Nephron (organoid): ENCODE measurements at regions not wholly inside any gene's neighbourhood (a gene's known extent, or its start where the extent isn't known, plus 50 kb on each side); places are given as distances from the start of the nearest gene placed in this dataset.
"Not testable (repeated sequence)": the region's sequence is repeated elsewhere in the genome, so short reads cannot be mapped to it uniquely, and the experiment has no call there.

Source experiments
- H3K27ac Mint-ChIP-seq, 3 experiments: 2 replicates each; pipeline ENCODE4 v1.8.0; 2020; ENCODE audit warnings: mixed read lengths in 3 of 3, mild to moderate bottlenecking in 2 of 3, moderate library complexity in 1 of 3
- H3K27me3 Mint-ChIP-seq: 2 replicates; pipeline ENCODE4 v1.8.0; 2021; ENCODE audit warnings: low read depth, mild to moderate bottlenecking, moderate library complexity, mixed read lengths
- H3K36me3 Mint-ChIP-seq: 2 replicates; pipeline ENCODE4 v1.8.0; 2020; ENCODE audit warnings: low read depth, mixed read lengths
- H3K4me1 Mint-ChIP-seq: 2 replicates; pipeline ENCODE4 v1.8.0; 2020; ENCODE audit warnings: mixed read lengths
- H3K4me3 Mint-ChIP-seq, 3 experiments: 2 replicates each; pipeline ENCODE4 v1.8.0; 2020; ENCODE audit warnings: mild to moderate bottlenecking in 3 of 3, mixed read lengths in 3 of 3, moderate library complexity in 2 of 3
- H3K9me3 Mint-ChIP-seq: 2 replicates; pipeline ENCODE4 v1.8.0; 2020; ENCODE audit warnings: mixed read lengths
- TF ChIP-seq, protein P1 (sequence below), 3 experiments: fragments of 200-600 bp; sonication (generic); IDR thresholded peaks; one replicate each; pipeline ENCODE4 v1.5.0; 2021; ENCODE audit warnings: antibody characterized with exemption in 3 of 3; ENCODE audit not compliant: unreplicated experiment in 3 of 3

GRCh38 chr2:51268191-51268590 lies 236.3 kb upstream of the NRXN1 start:
- TF ChIP-seq, protein P1, sequence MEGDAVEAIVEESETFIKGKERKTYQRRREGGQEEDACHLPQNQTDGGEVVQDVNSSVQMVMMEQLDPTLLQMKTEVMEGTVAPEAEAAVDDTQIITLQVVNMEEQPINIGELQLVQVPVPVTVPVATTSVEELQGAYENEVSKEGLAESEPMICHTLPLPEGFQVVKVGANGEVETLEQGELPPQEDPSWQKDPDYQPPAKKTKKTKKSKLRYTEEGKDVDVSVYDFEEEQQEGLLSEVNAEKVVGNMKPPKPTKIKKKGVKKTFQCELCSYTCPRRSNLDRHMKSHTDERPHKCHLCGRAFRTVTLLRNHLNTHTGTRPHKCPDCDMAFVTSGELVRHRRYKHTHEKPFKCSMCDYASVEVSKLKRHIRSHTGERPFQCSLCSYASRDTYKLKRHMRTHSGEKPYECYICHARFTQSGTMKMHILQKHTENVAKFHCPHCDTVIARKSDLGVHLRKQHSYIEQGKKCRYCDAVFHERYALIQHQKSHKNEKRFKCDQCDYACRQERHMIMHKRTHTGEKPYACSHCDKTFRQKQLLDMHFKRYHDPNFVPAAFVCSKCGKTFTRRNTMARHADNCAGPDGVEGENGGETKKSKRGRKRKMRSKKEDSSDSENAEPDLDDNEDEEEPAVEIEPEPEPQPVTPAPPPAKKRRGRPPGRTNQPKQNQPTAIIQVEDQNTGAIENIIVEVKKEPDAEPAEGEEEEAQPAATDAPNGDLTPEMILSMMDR (IDR thresholded peaks at IDR 0.05; ENCODE audit: unreplicated experiment in 3 of 3): no peak
- Mint-ChIP-seq H3K27me3 (no peaks in the 10 kb centered on the region), H3K36me3 (no peaks in the 10 kb centered on the region), H3K9me3 (no peaks in the 10 kb centered on the region), H3K4me1 (no peaks in the 10 kb centered on the region), H3K4me3 (no peak overlapping the region), H3K27ac (no peak overlapping the region)

DNA sequence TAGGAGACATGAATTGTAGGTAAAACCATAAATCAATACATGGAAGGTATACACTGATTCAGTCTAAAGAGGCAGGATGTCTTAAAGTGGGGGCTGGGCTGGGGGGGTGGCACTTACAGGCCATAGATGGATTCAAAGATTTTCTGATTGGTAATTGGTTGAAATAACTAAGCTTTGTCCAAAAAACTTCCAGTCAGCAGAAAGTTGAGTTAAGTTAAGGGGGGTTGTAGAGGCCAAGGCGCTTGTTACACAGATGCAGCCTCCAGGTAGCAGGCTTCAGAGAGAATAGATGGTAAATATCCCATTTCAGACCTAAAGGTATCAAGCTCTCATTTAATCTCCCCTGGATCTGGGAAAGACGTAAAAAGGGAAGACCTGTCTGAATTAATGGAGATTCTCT lies 233.6 kb upstream of the NRXN1 start:
- Mint-ChIP-seq H3K4me3 (no peak overlapping the region), H3K27me3 (no peaks in the 10 kb centered on the region), H3K9me3 (no peaks in the 10 kb centered on the region), H3K27ac (no peak overlapping the region), H3K4me1 (no peaks in the 10 kb centered on the region), H3K36me3 (no peaks in the 10 kb centered on the region)
- TF ChIP-seq, protein P1 (IDR thresholded peaks at IDR 0.05; ENCODE audit: unreplicated experiment in 3 of 3): no peak

- no peaks in the 10 kb centered on the region for H3K36me3 Mint-ChIP-seq
- H3K9me3 Mint-ChIP-seq: no peaks in the 10 kb centered on the region
- H3K27ac Mint-ChIP-seq: no peak overlapping the region
- TF ChIP-seq, protein P1 (IDR thresholded peaks at IDR 0.05; ENCODE audit: unreplicated experiment in 3 of 3): no peak
- no peaks in the 10 kb centered on the region for H3K4me1 Mint-ChIP-seq
- no peak overlapping the region for H3K4me3 Mint-ChIP-seq
- no peaks in the 10 kb centered on the region for H3K27me3 Mint-ChIP-seq
These were observed 232.0 kb upstream of the NRXN1 start for GRCh38 chr2:51263951-51264350.

DNA sequence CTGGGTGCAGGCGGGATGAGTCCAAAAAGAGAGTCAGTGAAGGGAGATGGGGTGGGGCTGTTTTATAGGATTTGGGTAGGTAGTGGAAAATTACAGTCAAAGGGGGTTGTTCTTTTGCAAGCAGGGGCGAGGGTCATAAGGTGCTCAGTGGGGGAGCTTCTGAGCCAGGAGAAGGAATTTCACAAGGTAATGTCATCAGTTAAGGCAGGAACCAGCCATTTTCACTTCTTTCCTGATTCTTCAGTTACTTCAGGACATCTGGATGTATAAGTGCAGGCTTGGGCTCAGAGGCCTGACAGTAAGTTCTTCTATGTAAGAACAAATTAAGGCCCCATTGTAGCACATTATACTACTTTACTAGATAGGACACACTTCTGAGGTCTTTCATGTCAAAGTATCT lies 231.2 kb upstream of the NRXN1 start:
- H3K27ac Mint-ChIP-seq, H3K4me1 Mint-ChIP-seq, H3K36me3 Mint-ChIP-seq, H3K4me3 Mint-ChIP-seq, H3K9me3 Mint-ChIP-seq, H3K27me3 Mint-ChIP-seq: not testable (repeated sequence)

- no peak overlapping the region for H3K27ac Mint-ChIP-seq
- H3K27me3 Mint-ChIP-seq: no peaks in the 10 kb centered on the region
- H3K36me3 Mint-ChIP-seq: no peaks in the 10 kb centered on the region
- no peaks in the 10 kb centered on the region for H3K4me1 Mint-ChIP-seq
- H3K9me3 Mint-ChIP-seq: peaks cover 7% of the 10 kb centered on the region
- H3K4me3 Mint-ChIP-seq: no peak overlapping the region
- TF ChIP-seq, protein P1 (IDR thresholded peaks at IDR 0.05; ENCODE audit: unreplicated experiment in 3 of 3): no peak
These were observed 226.4 kb upstream of the NRXN1 start for GRCh38 chr2:51258301-51258700.

DNA sequence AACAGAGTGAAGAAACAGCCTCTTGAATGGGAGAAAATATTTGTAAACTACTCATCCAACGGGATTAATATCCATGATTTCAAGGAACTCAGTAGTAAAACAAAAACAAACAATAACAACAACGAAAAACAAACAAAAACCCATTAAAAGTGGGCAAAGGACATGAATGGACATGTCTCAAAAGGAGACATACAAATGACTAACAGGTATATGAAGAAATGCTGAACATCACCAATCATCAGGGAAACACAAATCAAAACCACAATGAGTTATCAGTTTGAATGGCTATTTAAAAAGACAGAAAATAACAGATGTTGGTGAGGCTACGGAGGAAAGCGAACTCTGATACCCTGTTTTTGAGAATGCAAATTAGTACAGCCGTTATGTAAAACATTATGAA lies 224.8 kb upstream of the NRXN1 start:
- H3K4me1 Mint-ChIP-seq: no peaks in the 10 kb centered on the region
- TF ChIP-seq, protein P1 (IDR thresholded peaks at IDR 0.05; ENCODE audit: unreplicated experiment in 3 of 3): no peak
- H3K27ac Mint-ChIP-seq: no peak overlapping the region
- H3K9me3 Mint-ChIP-seq: peaks cover 14% of the 10 kb centered on the region
- no peak overlapping the region for H3K4me3 Mint-ChIP-seq
- no peaks in the 10 kb centered on the region for H3K27me3 Mint-ChIP-seq
- H3K36me3 Mint-ChIP-seq: no peaks in the 10 kb centered on the region
